Keratinocyte (primary cell): ENCODE measurements at regions not wholly inside any gene's neighbourhood (a gene's known extent, or its start where the extent isn't known, plus 50 kb on each side); places are given as distances from the start of the nearest gene placed in this dataset.

Experiments
- DNase-seq: peaks from one replicate; pipeline ENCODE4 v3.0.0-alpha.2; 2011; ENCODE audit warnings: low read depth, missing footprints, low spot score
- FAIRE-seq: peaks from 2 replicates; lab custom pipeline; 2011; peaks lifted over from hg19 to GRCh38; lab: Jason Lieb, UNC
- H2AFZ ChIP-seq: 2 replicates; pipeline ENCODE4 v1.6.0; 2012; ENCODE audit warnings: low read length, control low read depth, inconsistent platforms; ENCODE audit not compliant: control insufficient read depth
- H3K27ac ChIP-seq: 2 replicates; pipeline ENCODE4 v1.5.1; 2011; ENCODE audit warnings: low read length; ENCODE audit not compliant: control insufficient read depth, insufficient read depth
- H3K27me3 ChIP-seq: 3 replicates; pipeline ENCODE4 v1.6.0; 2011; ENCODE audit warnings: low read length; ENCODE audit not compliant: control insufficient read depth, insufficient read depth; ENCODE audit errors: extremely low read depth
- H3K36me3 ChIP-seq, 2 experiments: 2 replicates in 1 of 2; 3 replicates in 1 of 2; pipeline ENCODE4 v1.5.1; 2011; ENCODE audit warnings: low read length in 2 of 2, mild to moderate bottlenecking in 1 of 2; ENCODE audit not compliant: control insufficient read depth in 2 of 2, insufficient read depth in 2 of 2; ENCODE audit errors: extremely low read depth in 1 of 2
- H3K4me1 ChIP-seq: 3 replicates; pipeline ENCODE4 v1.5.1; 2011; ENCODE audit warnings: low read length; ENCODE audit not compliant: control insufficient read depth, insufficient read depth; ENCODE audit errors: extremely low read depth
- H3K4me2 ChIP-seq: 3 replicates; pipeline ENCODE4 v1.6.0; 2011; ENCODE audit warnings: low read depth, low read length; ENCODE audit not compliant: control insufficient read depth, insufficient read depth; ENCODE audit errors: extremely low read depth
- H3K4me3 ChIP-seq, 3 experiments: fragments of 200-600 bp in 1 of 3; sonication (generic) in 1 of 3; 2 replicates in 2 of 3; 3 replicates in 1 of 3; pipeline ENCODE4 v1.5.1; 2011 to 2016; ENCODE audit warnings: low read length in 3 of 3, mild to moderate bottlenecking in 3 of 3, control low read depth in 2 of 3, inconsistent platforms in 1 of 3, low read depth in 1 of 3, mixed read lengths in 1 of 3, mixed run types in 1 of 3, moderate library complexity in 1 of 3; ENCODE audit not compliant: control insufficient read depth in 2 of 3, insufficient read depth in 2 of 3; ENCODE audit errors: extremely low read depth in 1 of 3
- H3K79me2 ChIP-seq: 2 replicates; pipeline ENCODE4 v1.6.0; 2012; ENCODE audit warnings: low read length; ENCODE audit not compliant: control insufficient read depth, insufficient read depth
- H3K9ac ChIP-seq: 3 replicates; pipeline ENCODE4 v1.6.0; 2011; ENCODE audit warnings: low read length; ENCODE audit not compliant: control insufficient read depth, insufficient read depth; ENCODE audit errors: extremely low read depth
- H3K9me1 ChIP-seq: 3 replicates; pipeline ENCODE4 v1.6.0; 2011; ENCODE audit warnings: low read length; ENCODE audit not compliant: control insufficient read depth, insufficient read depth; ENCODE audit errors: extremely low read depth
- H3K9me3 ChIP-seq: 2 replicates; pipeline ENCODE4 v1.5.1; 2012; ENCODE audit warnings: low read depth, low read length; ENCODE audit not compliant: control insufficient read depth
- H4K20me1 ChIP-seq: 3 replicates; pipeline ENCODE4 v1.6.0; 2011; ENCODE audit warnings: low read length; ENCODE audit not compliant: control insufficient read depth, insufficient read depth; ENCODE audit errors: extremely low read depth
- CTCF ChIP-seq, 3 experiments: IDR thresholded peaks in 1 of 3; conservative IDR thresholded peaks in 1 of 3; optimal IDR thresholded peaks in 1 of 3; 2 replicates in 2 of 3; 3 replicates in 1 of 3; pipeline versions ENCODE3 to v1.5.1; 2011; ENCODE audit warnings: low read length in 3 of 3, mild to moderate bottlenecking in 3 of 3, moderate library complexity in 2 of 3, control low read depth in 1 of 3, inconsistent platforms in 1 of 3; ENCODE audit not compliant: insufficient read depth in 2 of 3; ENCODE audit errors: extremely low read depth in 1 of 3
- EZH2 ChIP-seq: IDR thresholded peaks from one replicate; pipeline ENCODE4 v1.6.1; 2012; ENCODE audit warnings: inconsistent platforms, mild to moderate bottlenecking, low read length, moderate library complexity
- dilution Hi-C: fragments of 300-500 bp; cut with MboI; formaldehyde crosslinking; loops from one replicate; pipeline ENCODE4 v1.7.0; 2020; ENCODE audit warnings: low sequenced_read_pairs; ENCODE audit not compliant: extremely low pct_ligation_motif_present

DNA sequence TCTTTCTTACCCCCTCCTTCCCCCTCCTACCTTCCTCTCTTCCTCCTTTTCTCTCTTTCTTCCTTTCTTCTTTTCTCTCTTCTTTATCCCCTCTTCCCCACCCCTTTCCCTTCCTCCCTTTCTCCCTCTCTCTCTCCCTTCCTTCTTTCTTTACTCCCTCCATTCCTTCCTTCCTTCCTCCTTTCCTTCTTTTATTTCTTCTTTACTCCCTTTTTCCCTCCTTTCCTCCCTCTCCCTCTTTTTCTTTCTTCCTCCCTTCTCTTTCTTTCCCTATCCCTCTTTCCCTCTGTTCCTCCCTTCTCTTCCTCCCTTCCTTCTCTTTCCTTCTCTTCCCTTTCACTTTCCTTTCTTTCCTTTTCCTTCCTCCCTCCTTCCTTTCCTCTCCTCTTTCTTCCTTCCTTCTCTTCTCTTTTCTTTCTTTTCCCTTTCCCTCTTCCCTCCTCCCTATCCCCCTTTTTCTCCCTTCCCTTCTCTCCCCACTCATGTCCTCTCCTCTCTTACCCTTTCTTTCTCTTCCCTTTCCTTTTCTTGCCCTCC is 302.3 kb upstream of the TBX3 start:
- dilution Hi-C loops: no loop called here
- H3K4me2 ChIP-seq: no peak overlapping the region
- H3K4me3 ChIP-seq: no peak overlapping the region
- H3K9me3 ChIP-seq: no peaks in the 10 kb centered on the region
- H2AFZ ChIP-seq: no peak overlapping the region
- no peaks in the 10 kb centered on the region for H3K9me1 ChIP-seq
- H3K9ac ChIP-seq: no peak overlapping the region
- no peaks in the 10 kb centered on the region for H3K4me1 ChIP-seq
- no peaks in the 10 kb centered on the region for H3K36me3 ChIP-seq
- FAIRE-seq (no peak), DNase-seq (no peak)
- no peaks in the 10 kb centered on the region for H3K27me3 ChIP-seq
- no peaks in the 10 kb centered on the region for H4K20me1 ChIP-seq
- H3K79me2 ChIP-seq: no peaks in the 10 kb centered on the region
- H3K27ac ChIP-seq: no peak overlapping the region
- TF ChIP-seq CTCF (optimal IDR thresholded peaks at IDR 0.05 in 1 of 3, IDR thresholded peaks at IDR 0.05 in 1 of 3, conservative IDR thresholded peaks at IDR 0.05 in 1 of 3; ENCODE audit: extremely low read depth in 1 of 3, insufficient read depth in 2 of 3, low read length in 3 of 3) (no peak), EZH2 (no peak)

- Histone ChIP-seq H3K79me2 (no peaks in the 10 kb centered on the region), H3K4me3 (no peak overlapping the region), H3K4me1 (no peaks in the 10 kb centered on the region), H4K20me1 (no peaks in the 10 kb centered on the region), H2AFZ (no peak overlapping the region), H3K27me3 (no peaks in the 10 kb centered on the region), H3K36me3 (no peaks in the 10 kb centered on the region), H3K9me1 (no peaks in the 10 kb centered on the region), H3K27ac (no peak overlapping the region), H3K4me2 (no peak overlapping the region), H3K9me3 (no peaks in the 10 kb centered on the region), H3K9ac (no peak overlapping the region)
- dilution Hi-C loops: no loop called here
- DNase-seq: no peak
- no peak for TF ChIP-seq CTCF (optimal IDR thresholded peaks at IDR 0.05 in 1 of 3, IDR thresholded peaks at IDR 0.05 in 1 of 3, conservative IDR thresholded peaks at IDR 0.05 in 1 of 3; ENCODE audit: extremely low read depth in 1 of 3, insufficient read depth in 2 of 3, low read length in 3 of 3)
- no peak for TF ChIP-seq EZH2
- FAIRE-seq: no peak
These were observed 300.7 kb upstream of the TBX3 start for GRCh38 chr12:114984634-114985061.
